Mesendoderm (in vitro differentiated cells): ENCODE measurements at regions not wholly inside any gene's neighbourhood (a gene's known extent, or its start where the extent isn't known, plus 50 kb on each side); places are given as distances from the start of the nearest gene placed in this dataset.

Source experiments
- DNase-seq: peaks from one replicate; pipeline ENCODE4 v3.0.0; 2013
- H2AK5ac ChIP-seq: 2 replicates; pipeline ENCODE4 v1.6.1; 2013; ENCODE audit warnings: low read length, inconsistent platforms
- H2BK120ac ChIP-seq: 2 replicates; pipeline ENCODE4 v1.6.1; 2013; ENCODE audit warnings: low read depth, mild to moderate bottlenecking, low read length, moderate library complexity, mixed read lengths
- H2BK15ac ChIP-seq: replicated peaks from 2 replicates; pipeline ENCODE4 v1.6.1; 2013; ENCODE audit warnings: low read depth, mild to moderate bottlenecking, moderate library complexity
- H2BK5ac ChIP-seq: 2 replicates; pipeline ENCODE4 v1.6.1; 2013; ENCODE audit warnings: low read length, inconsistent platforms
- H3K18ac ChIP-seq: 2 replicates; pipeline ENCODE4 v1.6.1; 2013; ENCODE audit warnings: mild to moderate bottlenecking, low read length, mixed read lengths
- H3K23ac ChIP-seq: one replicate; pipeline ENCODE4 v1.6.1; 2013; ENCODE audit warnings: low read length
- H3K27ac ChIP-seq: 2 replicates; pipeline ENCODE4 v1.5.1; 2013; ENCODE audit warnings: low read depth, mild to moderate bottlenecking, inconsistent platforms, low read length, moderate library complexity
- H3K27me3 ChIP-seq: 2 replicates; pipeline ENCODE4 v1.6.1; 2013; ENCODE audit warnings: low read length, control low read depth, mild to moderate bottlenecking, inconsistent platforms; ENCODE audit not compliant: insufficient read depth, poor library complexity
- H3K36me3 ChIP-seq: 2 replicates; pipeline ENCODE4 v1.6.1; 2013; ENCODE audit warnings: low read length, inconsistent platforms; ENCODE audit not compliant: control insufficient read depth, insufficient read depth
- H3K4ac ChIP-seq: one replicate; pipeline ENCODE4 v1.6.1; 2013; ENCODE audit warnings: low read depth, mild to moderate bottlenecking, low read length, moderate library complexity
- H3K4me1 ChIP-seq: 2 replicates; pipeline ENCODE4 v1.6.1; 2013; ENCODE audit warnings: low read depth, low read length, inconsistent platforms; ENCODE audit not compliant: control insufficient read depth
- H3K4me2 ChIP-seq: 2 replicates; pipeline ENCODE4 v1.6.1; 2013; ENCODE audit warnings: low read length
- H3K4me3 ChIP-seq: 2 replicates; pipeline ENCODE4 v1.5.1; 2013; ENCODE audit warnings: mild to moderate bottlenecking, low read length
- H3K56ac ChIP-seq: one replicate; pipeline ENCODE4 v1.6.1; 2013; ENCODE audit warnings: low read length
- H3K79me1 ChIP-seq: 2 replicates; pipeline ENCODE4 v1.6.1; 2013; ENCODE audit warnings: low read length, inconsistent platforms
- H3K79me2 ChIP-seq: 2 replicates; pipeline ENCODE4 v1.6.1; 2013; ENCODE audit warnings: mild to moderate bottlenecking, low read length; ENCODE audit not compliant: control insufficient read depth, insufficient read depth
- H3K9ac ChIP-seq: 2 replicates; pipeline ENCODE4 v1.6.1; 2013; ENCODE audit warnings: low read length, inconsistent platforms
- H4K5ac ChIP-seq: one replicate; pipeline ENCODE4 v1.6.1; 2013; ENCODE audit warnings: low read length
- H4K8ac ChIP-seq: one replicate; pipeline ENCODE4 v1.6.1; 2013; ENCODE audit warnings: low read depth, mild to moderate bottlenecking, control low read depth, low read length, moderate library complexity
- WGBS: extraction: QIAGEN DNeasy Blood & Tissue Kit; methylation state at CpG from one replicate; pipeline ENCODE4 v1.1.7; 2013; ENCODE audit warnings: low lambda C conversion rate, missing lambda C conversion rate; ENCODE audit not compliant: insufficient coverage; ENCODE audit errors: extremely low coverage; 5-methylcytosine and 5-hydroxymethylcytosine counted together

DNA sequence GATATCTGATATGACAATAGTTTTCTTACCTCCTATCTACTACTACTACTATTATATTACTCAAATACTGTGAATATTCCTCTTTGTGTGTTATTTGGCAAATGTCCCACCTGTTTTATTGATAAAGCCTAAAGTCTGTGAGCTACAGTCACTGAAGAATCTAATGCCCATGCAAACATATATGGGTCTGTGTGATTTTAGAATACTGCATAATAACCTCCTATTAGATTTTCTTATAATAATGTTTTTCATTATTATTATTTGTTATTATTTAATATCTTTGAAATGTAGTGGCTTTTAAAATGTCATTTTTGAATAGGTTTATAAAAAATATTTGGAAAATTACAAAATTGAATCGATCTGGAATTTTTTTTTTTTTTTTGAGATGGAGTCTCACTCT is 1330.8 kb upstream of the MIR17HG start:
- Histone ChIP-seq H2BK5ac (no peak overlapping the region), H3K4me2 (no peak overlapping the region), H3K79me2 (no peaks in the 10 kb centered on the region), H3K4me3 (no peak overlapping the region), H3K27ac (no peak overlapping the region), H3K56ac (no peak overlapping the region), H3K9ac (no peak overlapping the region), H3K27me3 (no peaks in the 10 kb centered on the region), H2AK5ac (no peak overlapping the region), H3K23ac (no peak overlapping the region), H3K79me1 (no peaks in the 10 kb centered on the region), H3K4me1 (no peaks in the 10 kb centered on the region), H4K5ac (no peak overlapping the region), H3K4ac (no peak overlapping the region), H3K18ac (no peak overlapping the region), H4K8ac (no peak overlapping the region), H3K36me3 (no peaks in the 10 kb centered on the region), H2BK120ac (no peak overlapping the region), H2BK15ac (no peak overlapping the region)
- WGBS: 100% methylated on average over 1 of the region's 1 CpG
- no peak for DNase-seq

DNA sequence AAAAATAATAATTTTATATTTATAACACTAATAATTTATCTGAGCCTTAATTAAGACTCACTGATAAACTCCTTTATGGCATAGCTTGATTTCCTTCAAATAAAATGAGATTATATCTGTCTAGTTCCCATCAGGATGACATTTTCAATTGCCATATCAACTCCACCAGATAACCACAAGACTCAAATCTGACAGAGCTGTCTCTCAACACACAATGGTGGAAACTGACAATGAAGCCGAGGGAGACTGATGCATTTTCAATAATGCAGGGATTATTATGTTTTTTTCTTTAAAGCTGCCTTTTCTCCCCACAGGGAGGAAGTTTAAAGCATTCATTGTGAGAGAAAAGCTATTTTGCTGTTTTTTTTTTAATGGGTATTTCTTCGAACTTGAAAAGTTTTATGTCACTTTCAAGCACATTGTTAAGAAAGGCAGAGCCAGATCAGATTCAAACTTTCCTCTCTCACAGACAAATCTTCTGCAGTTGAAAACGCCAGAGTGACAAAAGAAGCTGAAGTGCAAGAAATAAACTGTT is 1326.9 kb upstream of the MIR17HG start:
- no peaks in the 10 kb centered on the region for H3K36me3 ChIP-seq
- no peak overlapping the region for H2BK15ac ChIP-seq
- no peak overlapping the region for H3K18ac ChIP-seq
- no peak overlapping the region for H4K5ac ChIP-seq
- H3K4ac ChIP-seq: no peak overlapping the region
- H2AK5ac ChIP-seq: no peak overlapping the region
- H3K4me1 ChIP-seq: no peaks in the 10 kb centered on the region
- no peak overlapping the region for H4K8ac ChIP-seq
- DNase-seq: no peak
- H3K79me1 ChIP-seq: no peaks in the 10 kb centered on the region
- no CpG with 5 or more reads among the region's 3 CpGs for WGBS
- no peak overlapping the region for H2BK120ac ChIP-seq
- no peak overlapping the region for H3K23ac ChIP-seq
- H2BK5ac ChIP-seq: no peak overlapping the region
- H3K79me2 ChIP-seq: no peaks in the 10 kb centered on the region
- H3K4me3 ChIP-seq: no peak overlapping the region
- H3K4me2 ChIP-seq: no peak overlapping the region
- H3K27me3 ChIP-seq: no peaks in the 10 kb centered on the region
- no peak overlapping the region for H3K56ac ChIP-seq
- no peak overlapping the region for H3K9ac ChIP-seq
- H3K27ac ChIP-seq: no peak overlapping the region

DNA sequence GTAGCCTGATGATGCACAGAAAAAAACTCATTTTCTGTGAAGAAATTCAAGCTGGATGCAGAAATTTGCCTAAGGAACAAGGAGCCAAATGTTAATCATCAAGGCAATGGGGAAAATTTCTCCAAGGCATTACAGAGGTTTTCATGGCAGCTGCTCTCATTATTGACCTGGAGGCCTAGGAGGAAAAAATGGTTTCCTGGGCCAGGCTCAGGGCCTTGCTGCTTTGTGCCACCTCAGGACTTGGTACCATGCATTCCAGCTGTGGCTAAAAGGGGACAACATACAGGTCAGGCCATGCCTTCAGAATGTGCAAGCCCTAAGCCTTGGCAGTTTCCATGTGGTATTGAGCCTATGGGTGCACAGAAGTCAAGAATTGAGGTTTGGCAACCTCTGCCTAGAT is 1320.1 kb upstream of the MIR17HG start:
- no peak overlapping the region for H2BK120ac ChIP-seq
- no peak overlapping the region for H3K4me3 ChIP-seq
- H2AK5ac ChIP-seq: no peak overlapping the region
- no peak for DNase-seq
- H3K27me3 ChIP-seq: no peaks in the 10 kb centered on the region
- H3K56ac ChIP-seq: no peak overlapping the region
- H3K27ac ChIP-seq: no peak overlapping the region
- no peaks in the 10 kb centered on the region for H3K79me1 ChIP-seq
- no peak overlapping the region for H4K8ac ChIP-seq
- H3K4me2 ChIP-seq: no peak overlapping the region
- H3K9ac ChIP-seq: no peak overlapping the region
- no peak overlapping the region for H3K18ac ChIP-seq
- no peaks in the 10 kb centered on the region for H3K36me3 ChIP-seq
- H3K23ac ChIP-seq: no peak overlapping the region
- no peak overlapping the region for H3K4ac ChIP-seq
- no peaks in the 10 kb centered on the region for H3K79me2 ChIP-seq
- no peak overlapping the region for H2BK5ac ChIP-seq
- H3K4me1 ChIP-seq: no peaks in the 10 kb centered on the region
- H4K5ac ChIP-seq: no peak overlapping the region
- no peak overlapping the region for H2BK15ac ChIP-seq

DNA sequence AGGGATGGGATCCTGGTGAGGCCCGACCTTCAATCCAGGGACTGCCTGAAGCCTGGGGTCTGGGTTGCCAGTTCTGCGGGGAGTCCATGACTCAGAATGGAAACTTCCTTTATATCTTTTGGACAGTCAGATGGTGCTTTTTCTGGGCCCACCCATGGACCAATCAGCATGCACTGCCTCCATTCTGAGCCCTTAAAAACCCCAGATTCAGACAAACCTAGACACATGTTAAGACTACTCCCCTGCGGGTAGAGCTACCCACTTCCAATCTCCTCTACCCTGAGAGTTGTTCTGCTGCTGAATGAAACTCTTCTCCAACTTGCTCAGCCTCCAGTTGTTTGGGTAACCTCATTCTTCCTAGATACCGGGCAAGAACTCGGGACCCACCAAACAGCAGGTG is 1315.2 kb upstream of the MIR17HG start:
- H2BK5ac ChIP-seq: no peak overlapping the region
- no CpG with 5 or more reads among the region's 5 CpGs for WGBS

DNA sequence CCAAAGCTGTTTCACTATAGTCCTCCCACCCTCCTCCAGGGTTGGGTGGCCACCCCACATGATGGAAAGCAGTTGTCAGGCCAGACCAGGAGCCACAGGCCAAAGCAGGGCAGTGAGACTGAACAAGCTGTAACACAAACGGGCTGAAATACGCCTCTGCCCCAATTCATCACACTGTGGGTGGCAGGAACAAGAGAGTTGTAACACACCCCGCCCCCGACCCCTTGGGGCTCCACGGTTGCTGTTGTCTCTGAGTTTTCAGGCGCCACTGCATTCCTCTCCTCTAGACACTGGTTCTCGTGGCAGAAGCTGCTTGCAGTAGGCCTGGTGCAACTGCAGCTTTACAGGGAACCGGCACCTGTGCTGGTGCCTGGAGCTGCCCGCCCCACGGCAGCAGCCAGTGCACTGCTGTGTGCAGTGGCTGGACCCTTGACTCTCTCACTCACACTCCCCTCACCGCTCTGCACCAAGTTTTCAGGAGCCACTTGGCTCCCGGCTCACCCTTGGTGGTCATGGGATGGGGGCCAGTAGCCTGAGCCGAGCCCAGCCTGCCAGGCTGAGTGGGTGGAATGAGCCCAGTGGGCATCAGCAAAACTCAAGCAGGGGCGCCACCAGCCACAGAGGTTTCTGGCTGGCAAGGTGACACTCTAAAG is 1314.5 kb upstream of the MIR17HG start:
- Histone ChIP-seq H2AK5ac (no peak overlapping the region), H3K18ac (no peak overlapping the region), H2BK15ac (no peak overlapping the region), H3K79me1 (no peaks in the 10 kb centered on the region), H3K23ac (no peak overlapping the region), H3K4me1 (no peaks in the 10 kb centered on the region), H3K4me3 (no peak overlapping the region), H3K79me2 (no peaks in the 10 kb centered on the region), H3K4ac (no peak overlapping the region), H3K27ac (no peak overlapping the region), H4K5ac (no peak overlapping the region), H2BK120ac (no peak overlapping the region), H3K56ac (no peak overlapping the region), H3K27me3 (no peaks in the 10 kb centered on the region), H3K4me2 (no peak overlapping the region), H4K8ac (no peak overlapping the region), H3K9ac (no peak overlapping the region), H3K36me3 (no peaks in the 10 kb centered on the region), H2BK5ac (no peak overlapping the region)
- no peak for DNase-seq
- WGBS: no CpG with 5 or more reads among the region's 14 CpGs

More for the DNA sequence above, 1315.2 kb upstream of the MIR17HG start:
- no peak overlapping the region for H3K9ac ChIP-seq
- H3K4me1 ChIP-seq: no peaks in the 10 kb centered on the region
- no peak overlapping the region for H2BK120ac ChIP-seq
- H3K79me1 ChIP-seq: no peaks in the 10 kb centered on the region
- no peak overlapping the region for H3K18ac ChIP-seq
- no peaks in the 10 kb centered on the region for H3K36me3 ChIP-seq
- no peak overlapping the region for H3K4me3 ChIP-seq
- H4K5ac ChIP-seq: no peak overlapping the region
- DNase-seq: no peak
- no peak overlapping the region for H2AK5ac ChIP-seq
- no peak overlapping the region for H3K4me2 ChIP-seq
- no peaks in the 10 kb centered on the region for H3K27me3 ChIP-seq
- no peak overlapping the region for H3K23ac ChIP-seq
- H2BK15ac ChIP-seq: no peak overlapping the region
- H3K4ac ChIP-seq: no peak overlapping the region
- H3K56ac ChIP-seq: no peak overlapping the region
- H3K27ac ChIP-seq: no peak overlapping the region
- H4K8ac ChIP-seq: no peak overlapping the region
- H3K79me2 ChIP-seq: no peaks in the 10 kb centered on the region

DNA sequence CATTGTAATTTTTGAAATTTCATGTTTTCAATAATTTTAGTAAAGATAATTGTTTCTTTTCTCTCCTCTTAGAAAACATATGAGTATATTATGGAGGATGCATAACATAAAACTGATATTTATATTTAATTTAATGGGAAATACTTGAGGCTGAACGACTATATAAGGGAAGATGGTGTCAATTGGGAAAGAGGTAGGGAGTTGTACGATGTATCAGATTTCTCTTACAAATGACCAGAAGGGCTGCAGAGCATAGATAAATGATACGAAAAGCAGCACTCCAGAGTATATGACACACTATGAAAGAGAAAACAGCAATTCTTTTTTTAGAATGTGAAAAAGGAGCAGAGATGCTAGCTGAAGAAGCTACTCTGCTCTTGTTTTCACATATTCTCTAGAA is 1308.0 kb upstream of the MIR17HG start:
- Histone ChIP-seq H2AK5ac (no peak overlapping the region), H3K79me1 (no peaks in the 10 kb centered on the region), H3K23ac (no peak overlapping the region), H2BK5ac (no peak overlapping the region), H2BK120ac (no peak overlapping the region), H4K5ac (no peak overlapping the region), H2BK15ac (no peak overlapping the region), H3K56ac (no peak overlapping the region), H3K27ac (no peak overlapping the region), H3K4ac (no peak overlapping the region), H3K4me1 (no peaks in the 10 kb centered on the region), H3K4me2 (no peak overlapping the region), H3K27me3 (no peaks in the 10 kb centered on the region), H3K9ac (no peak overlapping the region), H3K36me3 (no peaks in the 10 kb centered on the region), H3K4me3 (no peak overlapping the region), H3K79me2 (no peaks in the 10 kb centered on the region), H3K18ac (no peak overlapping the region), H4K8ac (no peak overlapping the region)
- DNase-seq: no peak
- WGBS: 100% methylated on average over 2 of the region's 3 CpGs
